DMS114 treated with DMSO at 0.1 percent for 48 hours (cell line): ENCODE measurements at regions not wholly inside any gene's neighbourhood (a gene's known extent, or its start where the extent isn't known, plus 50 kb on each side); places are given as distances from the start of the nearest gene placed in this dataset.
"Not testable (repeated sequence)": the region's sequence is repeated elsewhere in the genome, so short reads cannot be mapped to it uniquely, and the experiment has no call there.

ENCODE experiments used
- DNase-seq: peaks from one replicate; lab custom pipeline; 2025; ENCODE audit not compliant: unreplicated experiment; lab: John Stamatoyannopoulos, UW

DNA sequence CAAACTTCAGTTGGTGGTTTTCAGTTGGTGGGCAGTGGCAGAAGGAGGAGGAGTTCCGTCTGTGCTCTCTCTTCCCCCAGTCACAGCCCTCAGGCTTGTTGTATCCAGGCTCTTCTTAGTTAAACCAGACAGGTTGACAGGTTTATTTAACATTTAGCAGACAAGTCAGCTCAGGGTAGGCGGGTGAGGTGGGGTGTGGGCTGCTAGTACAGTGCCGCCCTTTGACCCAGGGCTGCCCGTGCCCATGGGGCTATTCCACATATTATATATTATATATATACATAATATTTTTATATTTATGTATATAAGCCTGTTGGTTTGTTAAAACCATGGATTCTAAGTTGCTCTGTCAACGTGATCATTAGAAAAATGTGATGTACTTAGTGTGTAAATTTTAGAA, 1740.6 kb upstream of the DEFB115 start:
- not testable (repeated sequence) for DNase-seq

GRCh38 chr20:29519610-29520241, 1737.7 kb upstream of the DEFB115 start:
- DNase-seq: not testable (repeated sequence)

DNA sequence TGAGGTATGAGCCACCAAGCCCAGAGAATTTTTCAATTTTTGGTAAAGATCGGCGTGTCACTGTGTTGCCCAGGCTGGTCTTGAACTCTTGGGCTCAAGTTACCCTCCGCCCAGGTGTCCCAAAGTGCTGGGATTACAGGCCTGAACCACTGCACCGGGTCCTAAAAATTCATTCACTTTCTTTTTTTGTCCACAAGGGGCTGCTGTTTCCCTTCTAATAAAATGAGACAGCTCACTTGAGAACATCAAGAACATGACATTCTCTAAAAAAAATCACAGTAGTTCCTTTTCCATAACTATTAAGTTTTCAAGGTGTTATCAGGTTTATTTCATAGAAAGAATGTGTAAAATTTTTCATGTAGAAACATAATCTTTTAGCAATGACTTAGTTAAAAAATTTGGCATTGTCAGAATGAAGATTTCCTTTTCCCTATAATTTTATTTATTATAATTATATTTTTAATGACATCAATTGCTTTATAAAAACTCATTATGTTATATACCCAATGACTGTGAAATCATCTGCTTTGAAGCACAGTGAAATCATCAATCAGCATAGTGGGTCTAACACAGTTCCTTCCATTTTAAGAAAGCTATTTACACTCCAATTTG, 1723.8 kb upstream of the DEFB115 start:
- DNase-seq: peak; percentile 18

DNA sequence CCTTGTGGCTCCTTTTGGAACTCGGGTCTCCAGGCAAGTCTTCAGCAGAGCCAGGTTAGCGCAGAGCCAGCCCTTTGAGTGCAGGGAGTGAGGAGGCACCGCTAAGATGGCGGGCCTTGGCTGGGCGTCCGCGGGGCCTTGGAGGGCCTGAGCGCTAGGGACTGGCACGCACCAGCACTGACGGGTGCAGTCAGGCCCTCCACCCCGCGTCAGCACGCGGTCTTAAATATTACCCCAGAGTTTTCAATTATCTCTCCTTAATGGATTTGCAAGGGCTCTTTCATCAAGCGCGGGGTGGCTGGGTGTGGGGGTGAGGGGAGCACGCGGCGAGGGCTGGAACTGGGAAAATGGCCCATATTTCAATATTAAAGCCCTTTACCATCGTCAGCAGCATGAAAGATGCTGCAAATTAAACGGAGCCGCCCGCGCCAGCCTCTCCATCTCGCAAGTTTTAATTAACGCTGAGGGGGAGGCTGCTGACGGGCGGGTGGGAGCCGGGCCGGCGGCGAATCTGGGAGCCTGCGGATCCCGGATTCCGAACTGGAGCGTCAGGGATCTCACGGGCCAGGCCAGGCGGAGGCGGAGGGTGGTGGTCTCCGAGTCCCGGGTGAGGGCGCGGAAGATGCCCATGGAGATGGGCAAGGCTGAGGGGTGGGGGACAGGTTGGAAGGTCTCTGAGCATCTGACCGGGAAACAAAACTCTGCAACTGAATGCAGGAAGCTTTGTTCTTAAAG, 1690.4 kb upstream of the DEFB115 start:
- not testable (repeated sequence) for DNase-seq

- not testable (repeated sequence) for DNase-seq
Measured at GRCh38 chr20:29567671-29568070, 1689.8 kb upstream of the DEFB115 start.

DNA sequence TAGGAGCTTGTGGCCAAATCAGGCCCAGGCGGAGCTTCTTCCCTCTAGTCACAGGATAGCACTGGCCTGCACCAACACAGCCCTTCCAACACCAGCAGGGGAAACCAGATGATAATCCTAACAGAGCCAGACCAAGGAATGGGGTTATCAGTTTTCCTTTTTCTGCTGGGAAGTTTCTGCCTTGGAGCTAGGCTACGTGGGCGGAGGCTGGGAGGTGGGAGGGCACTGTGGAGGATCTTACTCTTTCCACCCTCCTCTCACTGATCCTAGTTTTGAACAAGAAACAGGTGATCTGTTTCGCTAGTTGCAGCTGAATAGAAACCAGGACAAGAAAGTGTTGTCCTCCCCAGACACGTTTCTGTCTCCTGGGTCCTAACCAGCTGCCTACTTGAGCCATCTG, 1687.3 kb upstream of the DEFB115 start:
- DNase-seq: not testable (repeated sequence)

DNA sequence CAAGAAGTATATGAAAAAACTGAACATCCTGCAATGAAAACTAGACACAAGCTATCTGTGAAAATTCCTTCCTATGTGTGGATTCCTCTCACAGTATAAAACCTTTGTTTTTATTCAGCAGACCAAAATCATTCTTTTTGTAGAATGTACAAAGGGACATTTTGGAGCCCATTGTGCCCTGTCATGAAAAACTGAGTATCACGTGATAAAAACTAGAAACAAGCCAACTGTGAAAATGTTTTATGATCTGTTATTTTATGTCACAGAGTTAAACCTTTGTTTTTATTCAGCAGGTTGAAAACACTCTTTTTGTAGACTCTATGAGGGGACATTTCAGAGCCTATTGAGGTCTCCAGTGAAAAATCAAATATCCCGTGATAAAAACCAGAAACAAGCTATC, 1667.9 kb upstream of the DEFB115 start:
- not testable (repeated sequence) for DNase-seq

- DNase-seq: not testable (repeated sequence)
Measured at GRCh38 chr20:29604163-29604562, 1653.3 kb upstream of the DEFB115 start.

DNA sequence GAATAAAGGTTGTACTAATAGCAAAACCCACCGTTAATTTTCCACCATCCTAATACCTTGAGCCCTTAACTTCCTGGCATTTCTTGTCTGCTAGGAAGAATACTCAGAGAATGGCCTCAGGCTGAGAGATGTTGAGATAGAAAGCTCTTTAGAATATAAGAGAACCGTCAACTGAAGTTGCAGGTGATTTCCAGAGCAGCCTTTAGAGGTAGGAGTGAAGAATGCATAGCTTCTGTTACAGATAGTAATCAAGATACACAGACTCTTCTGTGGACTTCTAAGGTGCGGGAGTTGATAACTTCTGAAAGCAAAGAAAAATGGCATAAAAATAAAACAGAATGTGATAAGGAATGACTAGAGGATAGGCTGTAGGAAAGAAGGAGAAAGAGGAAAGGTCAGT, 1651.3 kb upstream of the DEFB115 start:
- DNase-seq: not testable (repeated sequence)

- not testable (repeated sequence) for DNase-seq
Measured at GRCh38 chr20:29629395-29629794, 1628.1 kb upstream of the DEFB115 start.
